H9 (cell line): ENCODE measurements at regions not wholly inside any gene's neighbourhood (a gene's known extent, or its start where the extent isn't known, plus 50 kb on each side); places are given as distances from the start of the nearest gene placed in this dataset.

Source experiments
- DNase-seq: peaks from one replicate; pipeline ENCODE4 v3.0.0-alpha.2; 2017
- H2AFZ ChIP-seq: one replicate; pipeline ENCODE4 v1.6.1; 2013; ENCODE audit warnings: mild to moderate bottlenecking, low read length, control low read depth, moderate library complexity
- H2AK5ac ChIP-seq: 2 replicates; pipeline ENCODE4 v1.6.1; 2013; ENCODE audit warnings: low read length, control low read depth, mixed read lengths; ENCODE audit not compliant: insufficient read length
- H2BK120ac ChIP-seq: one replicate; pipeline ENCODE4 v1.6.1; 2013; ENCODE audit warnings: low read depth, mild to moderate bottlenecking, low read length, control low read depth, inconsistent platforms; ENCODE audit not compliant: poor library complexity, severe bottlenecking
- H2BK12ac ChIP-seq: 2 replicates; pipeline ENCODE4 v1.6.1; 2013; ENCODE audit warnings: low read length, control low read depth, mixed read lengths, low read depth; ENCODE audit not compliant: insufficient read length
- H2BK15ac ChIP-seq: 2 replicates; pipeline ENCODE4 v1.6.1; 2013; ENCODE audit warnings: low read depth, low read length, control low read depth
- H2BK20ac ChIP-seq: one replicate; pipeline ENCODE4 v1.6.1; 2013; ENCODE audit warnings: low read depth, mild to moderate bottlenecking, low read length, control low read depth, inconsistent platforms; ENCODE audit not compliant: poor library complexity, severe bottlenecking
- H2BK5ac ChIP-seq: 2 replicates; pipeline ENCODE4 v1.6.1; 2013; ENCODE audit warnings: low read length, control low read depth, mixed read lengths; ENCODE audit not compliant: insufficient read length
- H3K14ac ChIP-seq: 2 replicates; pipeline ENCODE4 v1.6.1; 2013; ENCODE audit warnings: low read length, control low read depth; ENCODE audit not compliant: insufficient read depth
- H3K18ac ChIP-seq: 2 replicates; pipeline ENCODE4 v1.6.1; 2013; ENCODE audit warnings: low read depth, mild to moderate bottlenecking, mixed read lengths, low read length, control low read depth; ENCODE audit not compliant: insufficient read length
- H3K23ac ChIP-seq: 2 replicates; pipeline ENCODE4 v1.6.1; 2013; ENCODE audit warnings: low read length, control low read depth, mixed read lengths, low read depth; ENCODE audit not compliant: insufficient read length
- H3K23me2 ChIP-seq: 2 replicates; pipeline ENCODE4 v1.6.1; 2013; ENCODE audit warnings: low read depth, mild to moderate bottlenecking, mixed read lengths, low read length, control low read depth; ENCODE audit not compliant: insufficient read length, poor library complexity, severe bottlenecking
- H3K27ac ChIP-seq: 2 replicates; pipeline ENCODE4 v1.5.1; 2013; ENCODE audit warnings: low read length, control low read depth, mixed read lengths, low read depth; ENCODE audit not compliant: insufficient read length
- H3K27me3 ChIP-seq: 2 replicates; pipeline ENCODE4 v1.6.1; 2013; ENCODE audit warnings: low read length, control low read depth, inconsistent platforms; ENCODE audit not compliant: insufficient read depth
- H3K4ac ChIP-seq: 2 replicates; pipeline ENCODE4 v1.6.1; 2013; ENCODE audit warnings: low read depth, mild to moderate bottlenecking, control low read depth, inconsistent platforms, low read length, moderate library complexity
- H3K4me1 ChIP-seq: 2 replicates; pipeline ENCODE4 v1.6.1; 2013; ENCODE audit warnings: low read length, control low read depth, inconsistent platforms; ENCODE audit not compliant: insufficient read depth
- H3K4me2 ChIP-seq: 2 replicates; pipeline ENCODE4 v1.6.1; 2013; ENCODE audit warnings: low read length, control low read depth, mixed read lengths; ENCODE audit not compliant: insufficient read length, insufficient read depth
- H3K56ac ChIP-seq: 2 replicates; pipeline ENCODE4 v1.6.1; 2013; ENCODE audit warnings: low read depth, mild to moderate bottlenecking, mixed read lengths, low read length, control low read depth; ENCODE audit not compliant: insufficient read length
- H3K79me1 ChIP-seq: 2 replicates; pipeline ENCODE4 v1.6.1; 2013; ENCODE audit warnings: low read depth, mild to moderate bottlenecking, moderate library complexity, low read length, control low read depth, inconsistent platforms; ENCODE audit not compliant: insufficient read depth, poor library complexity, severe bottlenecking
- H3K79me2 ChIP-seq: 2 replicates; pipeline ENCODE4 v1.6.1; 2013; ENCODE audit warnings: low read length, control low read depth, inconsistent platforms; ENCODE audit not compliant: insufficient read depth
- H3K9ac ChIP-seq: 2 replicates; pipeline ENCODE4 v1.6.1; 2013; ENCODE audit warnings: low read length, control low read depth, mixed read lengths; ENCODE audit not compliant: insufficient read length; ENCODE audit errors: extremely low read depth
- H3K9me3 ChIP-seq: one replicate; pipeline ENCODE4 v1.6.1; 2013; ENCODE audit warnings: low read depth, low read length, inconsistent platforms; ENCODE audit not compliant: control insufficient read depth
- H3T11ph ChIP-seq: one replicate; pipeline ENCODE4 v1.6.1; 2013; ENCODE audit warnings: mild to moderate bottlenecking, low read length, control low read depth, inconsistent platforms
- H4K20me1 ChIP-seq: one replicate; pipeline ENCODE4 v1.6.1; 2013; ENCODE audit not compliant: control insufficient read depth, insufficient read length, insufficient read depth
- H4K5ac ChIP-seq: 2 replicates; pipeline ENCODE4 v1.6.1; 2013; ENCODE audit warnings: low read depth, mild to moderate bottlenecking, mixed read lengths, low read length, control low read depth; ENCODE audit not compliant: insufficient read length
- H4K8ac ChIP-seq: replicated peaks from 2 replicates; pipeline ENCODE4 v1.6.1; 2013; ENCODE audit warnings: low read length, control low read depth, mixed read lengths, low read depth; ENCODE audit not compliant: insufficient read length
- H4K91ac ChIP-seq: 2 replicates; pipeline ENCODE4 v1.6.1; 2013; ENCODE audit warnings: low read depth, mild to moderate bottlenecking, moderate library complexity, mixed read lengths, low read length, control low read depth; ENCODE audit not compliant: insufficient read length
- H3K27ac Mint-ChIP-seq, 3 experiments: 2 replicates in 2 of 3; 3 replicates in 1 of 3; pipeline ENCODE4 v1.8.0; 2020 to 2021; ENCODE audit warnings: mixed read lengths in 3 of 3, mild to moderate bottlenecking in 1 of 3, moderate library complexity in 1 of 3
- H3K27me3 Mint-ChIP-seq: 2 replicates; pipeline ENCODE4 v1.8.0; 2021; ENCODE audit warnings: low read depth, mild to moderate bottlenecking, moderate library complexity, mixed read lengths
- H3K36me3 Mint-ChIP-seq, 3 experiments: 2 replicates in 2 of 3; 3 replicates in 1 of 3; pipeline ENCODE4 v1.8.0; 2020 to 2021; ENCODE audit warnings: low read depth in 3 of 3, mixed read lengths in 3 of 3; ENCODE audit not compliant: insufficient read depth in 1 of 3
- H3K4me1 Mint-ChIP-seq, 2 experiments: 2 replicates each; pipeline ENCODE4 v1.8.0; 2020; ENCODE audit warnings: mixed read lengths in 2 of 2
- H3K4me3 Mint-ChIP-seq, 2 experiments: 2 replicates in 1 of 2; 3 replicates in 1 of 2; pipeline ENCODE4 v1.8.0; 2020 to 2021; ENCODE audit warnings: mild to moderate bottlenecking in 2 of 2, mixed read lengths in 2 of 2, moderate library complexity in 1 of 2
- H3K9me3 Mint-ChIP-seq, 2 experiments: 2 replicates in 1 of 2; 3 replicates in 1 of 2; pipeline ENCODE4 v1.8.0; 2020; ENCODE audit warnings: mild to moderate bottlenecking in 2 of 2, mixed read lengths in 2 of 2, moderate library complexity in 1 of 2
- CTCF ChIP-seq: fragments of 200-600 bp; sonication (generic); conservative IDR thresholded peaks from 3 replicates; pipeline ENCODE4 v1.8.0; 2021; ENCODE audit warnings: antibody characterized with exemption, mild to moderate bottlenecking
- WGBS: extraction: QIAGEN DNeasy Blood & Tissue Kit; methylation state at CpG from one replicate; pipeline ENCODE4 v1.1.7; 2013; ENCODE audit warnings: missing lambda C conversion rate, low lambda C conversion rate, mixed read lengths; ENCODE audit not compliant: insufficient read length; ENCODE audit errors: extremely low coverage; 5-methylcytosine and 5-hydroxymethylcytosine counted together

- H2BK12ac ChIP-seq = no peak overlapping the region
- Mint-ChIP-seq H3K4me3 (no peak overlapping the region), H3K27ac (no peak overlapping the region), H3K4me1 (peaks cover 17 to 18% of the 10 kb centered on the region in 2 experiments), H3K9me3 (no peaks in the 10 kb centered on the region; a peak in 1 of 5 replicates), H3K27me3 (peaks cover 4% of the 10 kb centered on the region; the same call in 1 of the 2 replicates), H3K36me3 (no peaks in the 10 kb centered on the region)
- H3K4me2 ChIP-seq = no peak overlapping the region
- H3K18ac ChIP-seq = no peak overlapping the region
- DNase-seq = no peak
- no peak overlapping the region for H3K9ac ChIP-seq
- no peaks in the 10 kb centered on the region; the same call in 1 of the 2 replicates for H3K4me1 ChIP-seq
- WGBS = no CpG with 5 or more reads among the region's 4 CpGs
- H3K79me1 ChIP-seq = no peaks in the 10 kb centered on the region
- H2BK5ac ChIP-seq = no peak overlapping the region
- no peak overlapping the region for H2BK120ac ChIP-seq
- no peak for TF ChIP-seq CTCF
- no peak overlapping the region for H4K5ac ChIP-seq
- no peak overlapping the region for H2BK15ac ChIP-seq
- H3K79me2 ChIP-seq = no peaks in the 10 kb centered on the region
- no peaks in the 10 kb centered on the region for H3K23me2 ChIP-seq
- H4K91ac ChIP-seq = no peak overlapping the region
- no peak overlapping the region for H3K56ac ChIP-seq
- no peak overlapping the region for H3K27ac ChIP-seq
- no peak overlapping the region for H2AK5ac ChIP-seq
- H4K8ac ChIP-seq = no peak overlapping the region
- H2AFZ ChIP-seq = no peak overlapping the region
- H4K20me1 ChIP-seq = no peaks in the 10 kb centered on the region
- H3K27me3 ChIP-seq = no peaks in the 10 kb centered on the region
- no peaks in the 10 kb centered on the region for H3K9me3 ChIP-seq
- no peak overlapping the region for H2BK20ac ChIP-seq
- H3T11ph ChIP-seq = no peak overlapping the region
- H3K4ac ChIP-seq = no peak overlapping the region
- H3K23ac ChIP-seq = no peak overlapping the region
- no peak overlapping the region for H3K14ac ChIP-seq
Observed at GRCh38 chr9:88219601-88220000, 81.3 kb upstream of the SPATA31C2 start.
